K562 (cell line): ENCODE measurements at regions not wholly inside any gene's neighbourhood (a gene's known extent, or its start where the extent isn't known, plus 50 kb on each side); places are given as distances from the start of the nearest gene placed in this dataset.

Experiments
- BRD4 ChIP-seq: fragments of 200-600 bp; sonication (generic); IDR thresholded peaks from 2 replicates; pipeline ENCODE4 v1.6.1; 2017; ENCODE audit warnings: inconsistent platforms
- ILF3 ChIP-seq: fragments of 450-650 bp; IDR thresholded peaks from 2 replicates; pipeline ENCODE4 v1.6.1; 2018; ENCODE audit warnings: antibody characterized with exemption, mild to moderate bottlenecking, moderate library complexity, borderline replicate concordance
- RERE ChIP-seq: sonication (generic); formaldehyde crosslinking; IDR thresholded peaks from 2 replicates; pipeline ENCODE4 v1.8.0; 2023; ENCODE audit warnings: missing genetic modification reagents, mild to moderate bottlenecking, borderline replicate concordance
- SFPQ ChIP-seq: fragments of 200-400 bp; formaldehyde crosslinking; IDR thresholded peaks from 2 replicates; pipeline ENCODE4 v1.6.1; 2017; ENCODE audit warnings: mild to moderate bottlenecking, low read depth, low read length, moderate library complexity
- ZBTB26 ChIP-seq: fragments of 450-650 bp; formaldehyde crosslinking; IDR thresholded peaks from 2 replicates; pipeline ENCODE4 v1.4.0; 2022; ENCODE audit warnings: missing genetic modification characterization
- ZNF277 ChIP-seq: fragments of 250-450 bp; sonication (Bioruptor Pico); IDR thresholded peaks from 2 replicates; pipeline ENCODE4 v1.8.0; 2022; ENCODE audit warnings: inconsistent platforms, mild to moderate bottlenecking, moderate library complexity, borderline replicate concordance
- ZNF586 ChIP-seq: fragments of 450-650 bp; formaldehyde crosslinking; conservative IDR thresholded peaks from 2 replicates; pipeline ENCODE4 v1.4.0; 2020; ENCODE audit warnings: mild to moderate bottlenecking, moderate library complexity

GRCh38 chr4:60365176-60365575, 835.0 kb upstream of the ADGRL3 start (continued):
- TF ChIP-seq ZNF277 = no peak
- no peak for TF ChIP-seq BRD4
- TF ChIP-seq RERE = no peak
- no peak for TF ChIP-seq SFPQ
- no peak for TF ChIP-seq ZNF586 (CRISPR knock-in tag)
- no peak for TF ChIP-seq ZBTB26
- no peak for TF ChIP-seq ILF3
